ENCODE measurements at regions not wholly inside any gene's neighbourhood (a gene's known extent, or its start where the extent isn't known, plus 50 kb on each side); places are given as distances from the start of the nearest gene placed in this dataset.

- TF ChIP-seq IKZF1 (conservative IDR thresholded peaks at IDR 0.05) (no peak), CTCF (IDR thresholded peaks at IDR 0.05 in 2 of 3, conservative IDR thresholded peaks at IDR 0.05 in 1 of 3; ENCODE audit: control insufficient read depth in 2 of 3, extremely low read depth in 1 of 3, insufficient read depth in 1 of 3, low read depth in 3 of 3, low read length in 3 of 3) (no peak), POLR2AphosphoS5 (IDR thresholded peaks at IDR 0.05; ENCODE audit: low read length) (no peak), CHD1 (IDR thresholded peaks at IDR 0.05; ENCODE audit: low read depth, low read length) (no peak), ZSCAN29 (IDR thresholded peaks at IDR 0.05) (no peak)
These were observed 263.9 kb upstream of the ATP10B start for GRCh38 chr5:161115941-161116340.

All from GM12878 (cell line).